Psoas muscle (tissue), 7 donors: ENCODE measurements at regions not wholly inside any gene's neighbourhood (a gene's known extent, or its start where the extent isn't known, plus 50 kb on each side); places are given as distances from the start of the nearest gene placed in this dataset.

ENCODE experiments used
- ATAC-seq, 4 donors: fragments of 200-7000 bp; cut with Tn5 transposase; one replicate each; pipeline ENCODE4 v1.9.1; 2020; ENCODE audit warnings: moderate library complexity in 3 of 4, mild to moderate bottlenecking in 2 of 4
- DNase-seq, 2 donors: peaks; one replicate each; pipeline ENCODE4 v3.0.0-alpha.2; 2020
- H3K27ac ChIP-seq: fragments of 200-600 bp; one replicate; pipeline ENCODE4 v1.8.0; 2022
- H3K27me3 ChIP-seq, 3 donors: fragments of 200-600 bp in 1 of 3; one replicate each; pipeline versions ENCODE4 v1.6.1 to v1.8.0; 2013 to 2022; ENCODE audit warnings: low read length in 2 of 3, mild to moderate bottlenecking in 2 of 3, moderate library complexity in 1 of 3; ENCODE audit not compliant: insufficient read depth in 3 of 3
- H3K36me3 ChIP-seq, 2 donors: fragments of 200-600 bp in 1 of 2; one replicate each; pipeline versions ENCODE4 v1.6.1 to v1.8.0; 2013 to 2022; ENCODE audit warnings: low read depth in 1 of 2, mild to moderate bottlenecking in 1 of 2, moderate library complexity in 1 of 2; ENCODE audit not compliant: insufficient read depth in 1 of 2
- H3K4me1 ChIP-seq: fragments of 200-600 bp; one replicate; pipeline ENCODE4 v1.8.0; 2022
- H3K4me3 ChIP-seq: fragments of 200-600 bp; one replicate; pipeline ENCODE4 v1.8.0; 2022; ENCODE audit warnings: mild to moderate bottlenecking
- H3K9me3 ChIP-seq: fragments of 200-600 bp; one replicate; pipeline ENCODE4 v1.8.0; 2022
- CTCF ChIP-seq: fragments of 200-600 bp; IDR thresholded peaks from one replicate; pipeline ENCODE4 v1.8.0; 2022; ENCODE audit warnings: antibody characterized with exemption
- WGBS, 3 donors: extraction: QIAGEN DNeasy Blood & Tissue Kit; methylation state at CpG; one replicate each; pipeline versions ENCODE4 v1.1.6 to v1.1.7; 2013; 5-methylcytosine and 5-hydroxymethylcytosine counted together
- intact Hi-C, 2 donors: fragments of 100-400 bp; cut with DNase I; formaldehyde crosslinking; loops; one replicate each; pipeline versions ENCODE4 v1.11.0 to v1.14.2; 2022
- donor health status: healthy with polysubstance abuse.
- donor health status: DM: no; HTN: no; CAD: no; lungs with moderate emphysema.
- donor health status: Bipolar disorder and iron deficiency.
- donor health status: healthy.
- donor health status: DM: yes; HTN: yes; CAD: no.
- donor health status: DM: no; HTN: no; CAD: no.
- donor health status: DM: yes; HTN: yes; CAD: no.

- Histone ChIP-seq H3K4me1 (peaks cover 19% of the 10 kb centered on the region), H3K27me3 (no peaks in the 10 kb centered on the region), H3K9me3 (no peaks in the 10 kb centered on the region), H3K4me3 (no peak overlapping the region), H3K27ac (no peak overlapping the region), H3K36me3 (no peaks in the 10 kb centered on the region)
- ATAC-seq (peak in 3 of 4 donors; percentile 29 to 48 (median 43)), DNase-seq (peak; percentile 51 to 56)
- TF ChIP-seq CTCF, result no peak
- intact Hi-C loops, result no loop called here
- WGBS, 3 donors, result 75 to 83% (median 79%) methylated on average over 6 of the region's 6 CpGs
These were observed 120.3 kb downstream of the RDH14 start for GRCh38 chr2:18440141-18440661.

- WGBS, 3 donors, result 74 to 85% (median 79%) methylated on average over 3 of the region's 3 CpGs
- H3K27ac ChIP-seq, result no peak overlapping the region
These were observed 120.7 kb downstream of the RDH14 start for GRCh38 chr2:18439716-18440115.

GRCh38 chr2:18437909-18438308 lies 122.5 kb downstream of the RDH14 start:
- ATAC-seq, result no peak

More at GRCh38 chr2:18439716-18440115, 120.7 kb downstream of the RDH14 start:
- Histone ChIP-seq H3K9me3 (no peaks in the 10 kb centered on the region), H3K4me1 (peaks cover 19% of the 10 kb centered on the region), H3K27me3 (no peaks in the 10 kb centered on the region), H3K36me3 (no peaks in the 10 kb centered on the region), H3K4me3 (no peak overlapping the region)
- ATAC-seq (no peak), DNase-seq (no peak)
- intact Hi-C loops, result loop anchor here in 1 of 2 donors (5.0 kb wide), 1 partner anchor 923 kb away; no protein-coding TSS in a partner anchor
- TF ChIP-seq CTCF, result no peak

GRCh38 chr2:18436503-18437005 lies 123.9 kb downstream of the RDH14 start:
- intact Hi-C loops, result loop anchor here in 1 of 2 donors (5.0 kb wide), 1 partner anchor 926 kb away; no protein-coding TSS in a partner anchor
- H3K27ac ChIP-seq, result peak overlapping the region; percentile 52
- H3K9me3 ChIP-seq, result no peaks in the 10 kb centered on the region
- peak in 1 of 2 donors; percentile 62 for DNase-seq
- H3K4me3 ChIP-seq, result no peak overlapping the region
- H3K36me3 ChIP-seq, result no peaks in the 10 kb centered on the region
- no peaks in the 10 kb centered on the region for H3K27me3 ChIP-seq
- peaks cover 31% of the 10 kb centered on the region for H3K4me1 ChIP-seq
- 5 to 7% (median 7%) methylated on average over 5 of the region's 5 CpGs for WGBS, 3 donors
- TF ChIP-seq CTCF, result no peak
- ATAC-seq, result peak in 2 of 4 donors; percentile 69 to 73

More at GRCh38 chr2:18437909-18438308, 122.5 kb downstream of the RDH14 start:
- Histone ChIP-seq H3K36me3 (no peaks in the 10 kb centered on the region), H3K27me3 (no peaks in the 10 kb centered on the region), H3K4me3 (no peak overlapping the region), H3K4me1 (peaks cover 23% of the 10 kb centered on the region), H3K9me3 (no peaks in the 10 kb centered on the region), H3K27ac (no peak overlapping the region)
- DNase-seq, result no peak
- TF ChIP-seq CTCF, result no peak
- WGBS, 3 donors, result 86 to 94% (median 90%) methylated on average over 2 of the region's 2 CpGs
- intact Hi-C loops, result loop anchor here in 1 of 2 donors (5.0 kb wide), 1 partner anchor 924 kb away; no protein-coding TSS in a partner anchor
